ENCODE measurements at regions not wholly inside any gene's neighbourhood (a gene's known extent, or its start where the extent isn't known, plus 50 kb on each side); places are given as distances from the start of the nearest gene placed in this dataset.

GRCh38 chr7:152924238-152924637 is 164.7 kb downstream of the ACTR3B start:
- no peaks in the 10 kb centered on the region for H3K36me3 ChIP-seq (ENCODE audit: low read depth)
- H3K4me1 ChIP-seq (ENCODE audit: insufficient read depth): no peaks in the 10 kb centered on the region
- H3K9me3 ChIP-seq (ENCODE audit: low read depth): no peaks in the 10 kb centered on the region
- H3K9me2 ChIP-seq (ENCODE audit: insufficient read depth): no peaks in the 10 kb centered on the region
- H3K9ac ChIP-seq: no peak overlapping the region
- no peaks in the 10 kb centered on the region for H3K27me3 ChIP-seq (replicated peaks; ENCODE audit: insufficient read depth)
- DNase-seq: no peak
- in situ Hi-C loops (cut with MboI): no loop called here
- no peak overlapping the region for H3K4me2 ChIP-seq (ENCODE audit: unreplicated experiment)
- no peak overlapping the region for H3K27ac ChIP-seq
- H3K79me2 ChIP-seq (ENCODE audit: insufficient read depth): no peaks in the 10 kb centered on the region
- no peak overlapping the region for H2AFZ ChIP-seq
- no peak for TF ChIP-seq EZH2phosphoT487 (IDR thresholded peaks at IDR 0.05; ENCODE audit: insufficient read depth, low read depth)
- TF ChIP-seq EZH2 (IDR thresholded peaks at IDR 0.05; ENCODE audit: insufficient read depth, poor library complexity, severe bottlenecking): no peak
- no peaks in the 10 kb centered on the region for H3F3A ChIP-seq (ENCODE audit: insufficient read depth)
- H4K20me1 ChIP-seq (ENCODE audit: insufficient read depth): no peaks in the 10 kb centered on the region
- WGBS, 2 experiments (ENCODE audit: low coverage in 1 of 2, low lambda C conversion rate in 2 of 2, missing lambda C conversion rate in 2 of 2): 54 to 55% methylated on average over 6 of the region's 6 CpGs
- no peak overlapping the region for H3K4me3 ChIP-seq

- H2AFZ ChIP-seq: no peak overlapping the region
- no peak overlapping the region for H3K4me2 ChIP-seq (ENCODE audit: unreplicated experiment)
These were observed 165.4 kb downstream of the ACTR3B start for GRCh38 chr7:152924826-152925411.

GRCh38 chr7:152925412-152926147 is 166.0 kb downstream of the ACTR3B start:
- in situ Hi-C loops (cut with MboI): no loop called here
- Histone ChIP-seq H3K27me3 (replicated peaks; ENCODE audit: insufficient read depth) (no peaks in the 10 kb centered on the region), H3K36me3 (ENCODE audit: low read depth) (no peaks in the 10 kb centered on the region)

More at GRCh38 chr7:152924826-152925411, 165.4 kb downstream of the ACTR3B start:
- H3K9me3 ChIP-seq (ENCODE audit: low read depth): no peaks in the 10 kb centered on the region
- H3K9me2 ChIP-seq (ENCODE audit: insufficient read depth): no peaks in the 10 kb centered on the region
- H3K4me3 ChIP-seq: no peak overlapping the region
- no peaks in the 10 kb centered on the region for H3K27me3 ChIP-seq (replicated peaks; ENCODE audit: insufficient read depth)
- H3K36me3 ChIP-seq (ENCODE audit: low read depth): no peaks in the 10 kb centered on the region
- H3K4me1 ChIP-seq (ENCODE audit: insufficient read depth): no peaks in the 10 kb centered on the region
- in situ Hi-C loops (cut with MboI): no loop called here
- H3F3A ChIP-seq (ENCODE audit: insufficient read depth): no peaks in the 10 kb centered on the region
- DNase-seq: no peak
- 27 to 30% methylated on average over 31 to 33 of the region's 33 CpGs for WGBS, 2 experiments (ENCODE audit: low coverage in 1 of 2, low lambda C conversion rate in 2 of 2, missing lambda C conversion rate in 2 of 2)
- H3K79me2 ChIP-seq (ENCODE audit: insufficient read depth): no peaks in the 10 kb centered on the region
- no peak overlapping the region for H3K9ac ChIP-seq
- H3K27ac ChIP-seq: no peak overlapping the region
- TF ChIP-seq EZH2 (IDR thresholded peaks at IDR 0.05; ENCODE audit: insufficient read depth, poor library complexity, severe bottlenecking) (no peak), EZH2phosphoT487 (IDR thresholded peaks at IDR 0.05; ENCODE audit: insufficient read depth, low read depth) (no peak)
- H4K20me1 ChIP-seq (ENCODE audit: insufficient read depth): no peaks in the 10 kb centered on the region

GRCh38 chr7:152931633-152932032 is 172.1 kb downstream of the ACTR3B start:
- H3K4me3 ChIP-seq: no peak overlapping the region
- H3F3A ChIP-seq (ENCODE audit: insufficient read depth): no peaks in the 10 kb centered on the region
- no peaks in the 10 kb centered on the region for H3K4me1 ChIP-seq (ENCODE audit: insufficient read depth)
- no peak overlapping the region for H3K27ac ChIP-seq
- H3K36me3 ChIP-seq (ENCODE audit: low read depth): no peaks in the 10 kb centered on the region
- no peak overlapping the region for H3K9ac ChIP-seq
- DNase-seq: no peak
- H3K9me2 ChIP-seq (ENCODE audit: insufficient read depth): no peaks in the 10 kb centered on the region
- no peak overlapping the region for H3K4me2 ChIP-seq (ENCODE audit: unreplicated experiment)
- no peaks in the 10 kb centered on the region for H4K20me1 ChIP-seq (ENCODE audit: insufficient read depth)
- no peaks in the 10 kb centered on the region for H3K9me3 ChIP-seq (ENCODE audit: low read depth)
- TF ChIP-seq EZH2 (IDR thresholded peaks at IDR 0.05; ENCODE audit: insufficient read depth, poor library complexity, severe bottlenecking): no peak
- TF ChIP-seq EZH2phosphoT487 (IDR thresholded peaks at IDR 0.05; ENCODE audit: insufficient read depth, low read depth): no peak
- no peak overlapping the region for H2AFZ ChIP-seq
- H3K79me2 ChIP-seq (ENCODE audit: insufficient read depth): no peaks in the 10 kb centered on the region
- in situ Hi-C loops (cut with MboI): no loop called here
- 21 to 30% methylated on average over 6 of the region's 6 CpGs for WGBS, 2 experiments (ENCODE audit: low coverage in 1 of 2, low lambda C conversion rate in 2 of 2, missing lambda C conversion rate in 2 of 2)
- H3K27me3 ChIP-seq (replicated peaks; ENCODE audit: insufficient read depth): no peaks in the 10 kb centered on the region

More at GRCh38 chr7:152925412-152926147, 166.0 kb downstream of the ACTR3B start:
- no peak for DNase-seq
- Histone ChIP-seq H3K4me1 (ENCODE audit: insufficient read depth) (no peaks in the 10 kb centered on the region), H3K4me3 (no peak overlapping the region), H3K79me2 (ENCODE audit: insufficient read depth) (no peaks in the 10 kb centered on the region), H3K9ac (no peak overlapping the region), H3K9me3 (ENCODE audit: low read depth) (no peaks in the 10 kb centered on the region), H3K4me2 (ENCODE audit: unreplicated experiment) (no peak overlapping the region), H3K9me2 (ENCODE audit: insufficient read depth) (no peaks in the 10 kb centered on the region), H2AFZ (no peak overlapping the region), H3F3A (ENCODE audit: insufficient read depth) (no peaks in the 10 kb centered on the region), H3K27ac (no peak overlapping the region), H4K20me1 (ENCODE audit: insufficient read depth) (no peaks in the 10 kb centered on the region)
- WGBS, 2 experiments (ENCODE audit: low coverage in 1 of 2, low lambda C conversion rate in 2 of 2, missing lambda C conversion rate in 2 of 2): 3 to 5% methylated on average over 27 to 63 of the region's 74 CpGs
- TF ChIP-seq EZH2 (IDR thresholded peaks at IDR 0.05; ENCODE audit: insufficient read depth, poor library complexity, severe bottlenecking): no peak
- TF ChIP-seq EZH2phosphoT487 (IDR thresholded peaks at IDR 0.05; ENCODE audit: insufficient read depth, low read depth): no peak
